GM12878 (cell line): ENCODE measurements at regions not wholly inside any gene's neighbourhood (a gene's known extent, or its start where the extent isn't known, plus 50 kb on each side); places are given as distances from the start of the nearest gene placed in this dataset.

Source experiments
- ATAC-seq: fragments of 200-7000 bp; cut with Tn5 transposase; 3 replicates; pipeline ENCODE4 v1.9.1; 2020; ENCODE audit warnings: mild to moderate bottlenecking, moderate library complexity
- BruUV-seq: library from RNA; stranded (reverse); fragments of 400-500 nt; replicated peaks from 2 replicates; lab custom pipeline; 2021; lab: Mats Ljungman, UMichigan
- CTCF ChIA-PET: fragments of 300-600 bp; sonication (Branson Sonifier 250); formaldehyde crosslinking; extraction: SDS; loops from one replicate; lab custom pipeline; 2021; ENCODE audit warnings: inconsistent platforms; lab: Yijun Ruan, JAX
- POLR2A ChIA-PET: fragments of 350-600 bp; formaldehyde crosslinking; extraction: SDS; loops from one replicate; lab custom pipeline; 2021; ENCODE audit warnings: inconsistent platforms; lab: Charles Lee
- RAD21 ChIA-PET: fragments of 300-600 bp; sonication (Branson Sonifier 250); formaldehyde crosslinking; loops from one replicate; lab custom pipeline; 2023; ENCODE audit warnings: antibody characterized with exemption; ENCODE audit not compliant: unreplicated experiment; lab: Charles Lee
- SMC1A ChIA-PET: fragments of 300-600 bp; sonication (Branson Sonifier 250); formaldehyde crosslinking; loops from one replicate; lab custom pipeline; 2023; ENCODE audit not compliant: unreplicated experiment, uncharacterized antibody; lab: Charles Lee
- DNase-seq: peaks from one replicate; pipeline ENCODE4 v3.0.0-alpha.2; 2011; ENCODE audit warnings: low read depth, low spot score
- FAIRE-seq: peaks from 3 replicates; lab custom pipeline; 2011; peaks lifted over from hg19 to GRCh38; lab: Jason Lieb, UNC
- H2AFZ ChIP-seq: 2 replicates; pipeline ENCODE4 v1.6.0; 2011; ENCODE audit warnings: low read depth, low read length, control low read depth; ENCODE audit not compliant: control insufficient read depth
- H3K27ac ChIP-seq: 2 replicates; pipeline ENCODE4 v1.5.1; 2011; ENCODE audit warnings: control low read depth; ENCODE audit not compliant: control insufficient read depth, insufficient read depth
- H3K27me3 ChIP-seq, 2 experiments: replicated peaks in 1 of 2; 2 replicates each; pipeline versions ENCODE4 v1.6.0 to v1.6.1; 2011; ENCODE audit warnings: low read length in 1 of 2; ENCODE audit not compliant: control insufficient read depth in 2 of 2, insufficient read depth in 2 of 2
- H3K36me3 ChIP-seq, 2 experiments: 2 replicates each; pipeline ENCODE4 v1.5.1; 2011; ENCODE audit warnings: low read length in 1 of 2; ENCODE audit not compliant: control insufficient read depth in 2 of 2, insufficient read depth in 2 of 2
- H3K4me1 ChIP-seq: 2 replicates; pipeline ENCODE4 v1.6.1; 2011; ENCODE audit warnings: mild to moderate bottlenecking, low read length, moderate library complexity, mixed read lengths; ENCODE audit not compliant: control insufficient read depth, insufficient read depth
- H3K4me2 ChIP-seq: 2 replicates; pipeline ENCODE4 v1.6.0; 2011; ENCODE audit warnings: control low read depth; ENCODE audit not compliant: control insufficient read depth, insufficient read depth
- H3K4me3 ChIP-seq: fragments of 200-600 bp; sonication (generic); 2 replicates; pipeline ENCODE4 v1.5.1; 2016
- H3K79me2 ChIP-seq: 2 replicates; pipeline ENCODE4 v1.6.0; 2011; ENCODE audit warnings: low read length; ENCODE audit not compliant: control insufficient read depth, insufficient read depth
- H3K9ac ChIP-seq: 2 replicates; pipeline ENCODE4 v1.8.0; 2011; ENCODE audit warnings: low read length, control low read depth, mixed read lengths; ENCODE audit not compliant: control insufficient read depth, insufficient read depth
- H3K9me3 ChIP-seq: replicated peaks from 3 replicates; pipeline ENCODE4 v1.5.1; 2011; ENCODE audit warnings: mild to moderate bottlenecking, low read length; ENCODE audit not compliant: control insufficient read depth, insufficient read depth
- H4K20me1 ChIP-seq: 2 replicates; pipeline ENCODE4 v1.6.0; 2011; ENCODE audit not compliant: control insufficient read depth, insufficient read depth
- BRCA1 ChIP-seq: IDR thresholded peaks from 2 replicates; pipeline ENCODE4 v1.6.1; 2011; ENCODE audit warnings: low read depth, low read length, improper control_type of control experiment
- ETV6 ChIP-seq, 2 experiments: fragments of 450-650 bp in 1 of 2; IDR thresholded peaks in 1 of 2; conservative IDR thresholded peaks in 1 of 2; 2 replicates each; pipeline ENCODE4 v1.6.1; 2014; ENCODE audit warnings: antibody characterized with exemption in 1 of 2, borderline replicate concordance in 1 of 2, low read depth in 1 of 2, mild to moderate bottlenecking in 1 of 2, moderate library complexity in 1 of 2
- LARP7 ChIP-seq: fragments of 450-650 bp; IDR thresholded peaks from 2 replicates; pipeline ENCODE4 v1.6.1; 2017; ENCODE audit warnings: mild to moderate bottlenecking
- PML ChIP-seq: IDR thresholded peaks from 2 replicates; pipeline ENCODE4 v1.6.1; 2012; ENCODE audit warnings: low read length, inconsistent platforms
- SP1 ChIP-seq: IDR thresholded peaks from one replicate; pipeline ENCODE4 v1.6.1; 2011; ENCODE audit warnings: low read depth, low read length
- SPI1 ChIP-seq: IDR thresholded peaks from 2 replicates; pipeline ENCODE4 v1.6.1; 2011; ENCODE audit warnings: low read depth, mild to moderate bottlenecking, low read length, moderate library complexity, borderline replicate concordance; ENCODE audit not compliant: insufficient read depth
- SREBF1 ChIP-seq: IDR thresholded peaks from 2 replicates; pipeline ENCODE4 v1.6.1; 2012; ENCODE audit warnings: mild to moderate bottlenecking, low read length
- TCF3 ChIP-seq: IDR thresholded peaks from 2 replicates; pipeline ENCODE4 v1.6.1; 2012; ENCODE audit warnings: low read depth, mild to moderate bottlenecking, low read length, borderline replicate concordance; ENCODE audit not compliant: insufficient read depth
- ZBTB33 ChIP-seq: fragments of 450-650 bp; IDR thresholded peaks from 2 replicates; pipeline ENCODE4 v1.6.1; 2017; ENCODE audit warnings: mild to moderate bottlenecking
- ZBTB40 ChIP-seq: fragments of 450-650 bp; IDR thresholded peaks from 2 replicates; pipeline ENCODE4 v1.6.1; 2016; ENCODE audit warnings: mild to moderate bottlenecking, moderate library complexity, borderline replicate concordance
- WGBS: methylation state at CpG from one replicate; pipeline ENCODE4 v1.1.6; 2016; ENCODE audit warnings: low lambda C conversion rate; ENCODE audit not compliant: insufficient replicate concordance, insufficient coverage; ENCODE audit errors: missing lambda C conversion rate; 5-methylcytosine and 5-hydroxymethylcytosine counted together
- in situ Hi-C: fragments of 300-500 bp; cut with MboI; formaldehyde crosslinking; loops from 9 replicates; pipeline ENCODE4 v1.14.3; 2018; ENCODE audit warnings: mixed read lengths
- intact Hi-C: fragments of 100-400 bp; cut with micrococcal nuclease; formaldehyde crosslinking; loops from one replicate; pipeline ENCODE4 v1.14.2; 2022; ENCODE audit not compliant: unreplicated experiment
- TF ChIP-seq, protein P1 (sequence below): IDR thresholded peaks from 2 replicates; pipeline ENCODE4 v1.6.1; 2011; ENCODE audit warnings: mild to moderate bottlenecking, low read depth, low read length, moderate library complexity; ENCODE audit not compliant: insufficient replicate concordance
- TF ChIP-seq, protein P2 (sequence below): fragments of 450-650 bp; IDR thresholded peaks from 2 replicates; pipeline ENCODE4 v1.6.1; 2018; ENCODE audit warnings: borderline replicate concordance, mild to moderate bottlenecking; ENCODE audit not compliant: partially characterized antibody

DNA sequence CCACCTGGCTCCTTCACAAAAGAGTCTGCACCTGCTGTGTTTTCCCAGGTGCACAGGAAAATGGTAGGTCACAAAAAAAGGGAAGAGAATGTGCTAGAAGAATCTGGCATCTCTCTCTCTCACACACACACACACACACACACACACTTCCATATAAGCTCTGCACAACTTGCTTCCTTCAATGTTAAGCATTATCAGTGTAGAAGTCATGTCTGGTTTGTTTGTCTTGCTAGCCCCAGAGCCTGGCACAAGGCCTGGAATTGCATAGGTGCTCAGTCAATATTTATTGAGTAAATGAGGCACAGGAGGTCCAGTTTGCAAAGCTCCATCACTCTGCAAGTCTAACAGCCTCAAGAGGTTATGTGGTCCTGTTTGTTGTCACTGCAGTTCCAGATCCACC lies 867.3 kb upstream of the AUTS2 start (continued):
- TF ChIP-seq, protein P1, sequence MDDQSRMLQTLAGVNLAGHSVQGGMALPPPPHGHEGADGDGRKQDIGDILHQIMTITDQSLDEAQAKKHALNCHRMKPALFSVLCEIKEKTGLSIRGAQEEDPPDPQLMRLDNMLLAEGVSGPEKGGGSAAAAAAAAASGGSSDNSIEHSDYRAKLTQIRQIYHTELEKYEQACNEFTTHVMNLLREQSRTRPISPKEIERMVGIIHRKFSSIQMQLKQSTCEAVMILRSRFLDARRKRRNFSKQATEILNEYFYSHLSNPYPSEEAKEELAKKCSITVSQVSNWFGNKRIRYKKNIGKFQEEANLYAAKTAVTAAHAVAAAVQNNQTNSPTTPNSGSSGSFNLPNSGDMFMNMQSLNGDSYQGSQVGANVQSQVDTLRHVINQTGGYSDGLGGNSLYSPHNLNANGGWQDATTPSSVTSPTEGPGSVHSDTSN: no peak
- TF ChIP-seq SREBF1: no peak
- TF ChIP-seq ETV6 (conservative IDR thresholded peaks at IDR 0.05 in 1 of 2, IDR thresholded peaks at IDR 0.05 in 1 of 2; ENCODE audit: borderline replicate concordance in 1 of 2, low read depth in 1 of 2): no peak
- TF ChIP-seq TCF3: no peak
- no peak for TF ChIP-seq LARP7
- no peak for TF ChIP-seq BRCA1
- TF ChIP-seq SP1: no peak
- TF ChIP-seq PML: no peak
- TF ChIP-seq, all 136 proteins: peak for 0

- no peaks in the 10 kb centered on the region; the same call in 2 of the 3 replicates for H3K9me3 ChIP-seq
- no peak overlapping the region for H3K27ac ChIP-seq
- BruUV-seq: no TSS peak
- H3K4me1 ChIP-seq: no peaks in the 10 kb centered on the region
- FAIRE-seq (no peak), ATAC-seq (no peak), DNase-seq (no peak)
- H3K9ac ChIP-seq: no peak overlapping the region
- H3K36me3 ChIP-seq: no peaks in the 10 kb centered on the region
- H3K4me2 ChIP-seq: no peak overlapping the region
- WGBS: 3% methylated on average over 7 of the region's 8 CpGs
- no peak overlapping the region for H3K4me3 ChIP-seq
- no peaks in the 10 kb centered on the region for H4K20me1 ChIP-seq
- H2AFZ ChIP-seq: no peak overlapping the region
- RAD21 ChIA-PET: no interaction called here
- CTCF ChIA-PET: no interaction called here
- intact Hi-C loops (no loop called here), in situ Hi-C loops (no loop called here)
- no peaks in the 10 kb centered on the region for H3K27me3 ChIP-seq
- POLR2A ChIA-PET: no interaction called here
- H3K79me2 ChIP-seq: no peaks in the 10 kb centered on the region
- SMC1A ChIA-PET: no interaction called here
- TF ChIP-seq ZBTB40: no peak
- TF ChIP-seq, protein P2, sequence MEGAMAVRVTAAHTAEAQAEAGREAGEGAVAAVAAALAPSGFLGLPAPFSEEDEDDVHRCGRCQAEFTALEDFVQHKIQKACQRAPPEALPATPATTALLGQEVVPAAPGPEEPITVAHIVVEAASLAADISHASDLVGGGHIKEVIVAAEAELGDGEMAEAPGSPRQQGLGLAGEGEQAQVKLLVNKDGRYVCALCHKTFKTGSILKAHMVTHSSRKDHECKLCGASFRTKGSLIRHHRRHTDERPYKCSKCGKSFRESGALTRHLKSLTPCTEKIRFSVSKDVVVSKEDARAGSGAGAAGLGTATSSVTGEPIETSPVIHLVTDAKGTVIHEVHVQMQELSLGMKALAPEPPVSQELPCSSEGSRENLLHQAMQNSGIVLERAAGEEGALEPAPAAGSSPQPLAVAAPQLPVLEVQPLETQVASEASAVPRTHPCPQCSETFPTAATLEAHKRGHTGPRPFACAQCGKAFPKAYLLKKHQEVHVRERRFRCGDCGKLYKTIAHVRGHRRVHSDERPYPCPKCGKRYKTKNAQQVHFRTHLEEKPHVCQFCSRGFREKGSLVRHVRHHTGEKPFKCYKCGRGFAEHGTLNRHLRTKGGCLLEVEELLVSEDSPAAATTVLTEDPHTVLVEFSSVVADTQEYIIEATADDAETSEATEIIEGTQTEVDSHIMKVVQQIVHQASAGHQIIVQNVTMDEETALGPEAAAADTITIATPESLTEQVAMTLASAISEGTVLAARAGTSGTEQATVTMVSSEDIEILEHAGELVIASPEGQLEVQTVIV: no peak
- TF ChIP-seq SPI1: no peak
- TF ChIP-seq ZBTB33: no peak
These were observed 864.8 kb upstream of the AUTS2 start for GRCh38 chr7:68733219-68734153.
